GM23338 (cell line): ENCODE measurements at regions not wholly inside any gene's neighbourhood (a gene's known extent, or its start where the extent isn't known, plus 50 kb on each side); places are given as distances from the start of the nearest gene placed in this dataset.

ENCODE experiments used
- ATAC-seq: fragments of 200-7000 bp; cut with Tn5 transposase; 3 replicates; pipeline ENCODE4 v1.9.1; 2020
- DNase-seq: peaks from one replicate; pipeline ENCODE4 v3.0.0-alpha.2; 2015; ENCODE audit warnings: low spot score
- H2AFZ ChIP-seq: fragments of 200-600 bp; sonication (generic); 2 replicates; pipeline ENCODE4 v1.8.0; 2016; ENCODE audit warnings: antibody characterized with exemption, mild to moderate bottlenecking, moderate library complexity
- H3F3A ChIP-seq: fragments of 200-600 bp; sonication (generic); replicated peaks from 2 replicates; pipeline ENCODE4 v1.8.0; 2017; ENCODE audit warnings: antibody characterized with exemption, mixed run types, low read depth
- H3K27ac ChIP-seq: fragments of 200-600 bp; sonication (generic); 2 replicates; pipeline ENCODE4 v1.6.1; 2016; ENCODE audit warnings: low read depth
- H3K27me3 ChIP-seq: fragments of 200-600 bp; sonication (generic); 2 replicates; pipeline ENCODE4 v1.8.0; 2016; ENCODE audit warnings: mild to moderate bottlenecking, mixed run types, moderate library complexity; ENCODE audit not compliant: insufficient read depth
- H3K36me3 ChIP-seq: fragments of 200-600 bp; sonication (generic); 2 replicates; pipeline ENCODE4 v1.8.0; 2016; ENCODE audit warnings: mild to moderate bottlenecking; ENCODE audit not compliant: insufficient read depth
- H3K4me1 ChIP-seq: fragments of 200-600 bp; sonication (generic); 2 replicates; pipeline ENCODE4 v1.8.0; 2016; ENCODE audit warnings: mild to moderate bottlenecking, moderate library complexity; ENCODE audit not compliant: insufficient read depth
- H3K4me2 ChIP-seq: fragments of 200-600 bp; sonication (generic); 2 replicates; pipeline ENCODE4 v1.7.1; 2017; ENCODE audit warnings: mixed run types
- H3K4me3 ChIP-seq: fragments of 200-600 bp; sonication (generic); 2 replicates; pipeline ENCODE4 v1.6.1; 2016; ENCODE audit warnings: mixed run types
- H3K79me2 ChIP-seq: fragments of 200-600 bp; sonication (generic); replicated peaks from 2 replicates; pipeline ENCODE4 v1.8.0; 2017; ENCODE audit warnings: mild to moderate bottlenecking; ENCODE audit not compliant: insufficient read depth
- H3K9me2 ChIP-seq: fragments of 200-600 bp; sonication (generic); 2 replicates; pipeline ENCODE4 v1.8.0; 2017; ENCODE audit not compliant: insufficient read depth
- H4K20me1 ChIP-seq: fragments of 200-600 bp; sonication (generic); replicated peaks from 2 replicates; pipeline ENCODE4 v1.8.0; 2017; ENCODE audit warnings: mild to moderate bottlenecking; ENCODE audit not compliant: insufficient read depth
- H3K27ac Mint-ChIP-seq: 2 replicates; pipeline ENCODE4 v1.8.0; 2020; ENCODE audit warnings: inconsistent platforms, mild to moderate bottlenecking, moderate library complexity, mixed read lengths
- H3K27me3 Mint-ChIP-seq: 3 replicates; pipeline ENCODE4 v1.8.0; 2022; ENCODE audit warnings: low read depth, mild to moderate bottlenecking, moderate library complexity, mixed read lengths, inconsistent platforms; ENCODE audit not compliant: insufficient read depth, poor library complexity
- H3K36me3 Mint-ChIP-seq: 3 replicates; pipeline ENCODE4 v1.8.0; 2021; ENCODE audit warnings: low read depth, mild to moderate bottlenecking, inconsistent platforms, moderate library complexity, mixed read lengths
- H3K4me1 Mint-ChIP-seq: 3 replicates; pipeline ENCODE4 v1.8.0; 2020; ENCODE audit warnings: mild to moderate bottlenecking, inconsistent platforms, mixed read lengths
- H3K4me3 Mint-ChIP-seq: 3 replicates; pipeline ENCODE4 v1.8.0; 2021; ENCODE audit warnings: moderate library complexity, mild to moderate bottlenecking, inconsistent platforms, mixed read lengths
- H3K9me3 Mint-ChIP-seq: 3 replicates; pipeline ENCODE4 v1.8.0; 2020; ENCODE audit warnings: moderate library complexity, mild to moderate bottlenecking, inconsistent platforms, mixed read lengths
- CREB1 ChIP-seq: fragments of 250-450 bp; sonication (Bioruptor Pico); IDR thresholded peaks from 2 replicates; pipeline ENCODE4 v1.5.0; 2020; ENCODE audit warnings: low read depth, mild to moderate bottlenecking, moderate library complexity
- CTCF ChIP-seq, 2 experiments: fragments of 200-600 bp in 1 of 2; sonication (generic) in 1 of 2; conservative IDR thresholded peaks; 2 replicates each; pipeline versions ENCODE4 v1.5.1 to v1.6.1; 2016 to 2017; ENCODE audit warnings: antibody characterized with exemption in 2 of 2, low read depth in 2 of 2, mild to moderate bottlenecking in 2 of 2, moderate library complexity in 1 of 2
- EZH2 ChIP-seq: fragments of 200-600 bp; sonication (generic); IDR thresholded peaks from one replicate; pipeline ENCODE4 v1.8.0; 2017; ENCODE audit warnings: antibody characterized with exemption, mild to moderate bottlenecking, low read depth; ENCODE audit not compliant: unreplicated experiment
- EZH2phosphoT487 ChIP-seq: fragments of 200-600 bp; sonication (generic); IDR thresholded peaks from one replicate; pipeline ENCODE4 v1.8.1; 2018; ENCODE audit warnings: antibody characterized with exemption; ENCODE audit not compliant: unreplicated experiment
- JUNB ChIP-seq: IDR thresholded peaks from one replicate; pipeline ENCODE4 v1.6.1; 2016; ENCODE audit warnings: antibody characterized with exemption; ENCODE audit not compliant: unreplicated experiment
- POLR2AphosphoS5 ChIP-seq: IDR thresholded peaks from 2 replicates; pipeline ENCODE4 v1.6.1; 2016; ENCODE audit warnings: antibody characterized with exemption, low read depth
- REST ChIP-seq: IDR thresholded peaks from one replicate; pipeline ENCODE4 v1.6.1; 2018; ENCODE audit warnings: antibody characterized with exemption; ENCODE audit not compliant: unreplicated experiment
- ZNF114 ChIP-seq: fragments of 250-450 bp; sonication (Bioruptor Pico); IDR thresholded peaks from 2 replicates; pipeline ENCODE4 v1.5.0; 2020; ENCODE audit warnings: mild to moderate bottlenecking, moderate library complexity
- ZNF331 ChIP-seq: fragments of 250-450 bp; sonication (Bioruptor Pico); IDR thresholded peaks from 2 replicates; pipeline ENCODE4 v1.5.0; 2020; ENCODE audit warnings: low read depth, mild to moderate bottlenecking, moderate library complexity
- ZNF462 ChIP-seq: fragments of 250-450 bp; sonication (Bioruptor Pico); IDR thresholded peaks from 2 replicates; pipeline ENCODE4 v1.5.0; 2020; ENCODE audit warnings: mild to moderate bottlenecking, moderate library complexity
- TF ChIP-seq, protein P1 (sequence below): IDR thresholded peaks from 2 replicates; pipeline ENCODE4 v1.6.1; 2016; ENCODE audit warnings: antibody characterized with exemption

GRCh38 chr18:6650747-6651146 lies 78.8 kb upstream of the ARHGAP28 start (continued):
- TF ChIP-seq EZH2phosphoT487: no peak
- TF ChIP-seq JUNB: no peak
- no peak for TF ChIP-seq POLR2AphosphoS5

DNA sequence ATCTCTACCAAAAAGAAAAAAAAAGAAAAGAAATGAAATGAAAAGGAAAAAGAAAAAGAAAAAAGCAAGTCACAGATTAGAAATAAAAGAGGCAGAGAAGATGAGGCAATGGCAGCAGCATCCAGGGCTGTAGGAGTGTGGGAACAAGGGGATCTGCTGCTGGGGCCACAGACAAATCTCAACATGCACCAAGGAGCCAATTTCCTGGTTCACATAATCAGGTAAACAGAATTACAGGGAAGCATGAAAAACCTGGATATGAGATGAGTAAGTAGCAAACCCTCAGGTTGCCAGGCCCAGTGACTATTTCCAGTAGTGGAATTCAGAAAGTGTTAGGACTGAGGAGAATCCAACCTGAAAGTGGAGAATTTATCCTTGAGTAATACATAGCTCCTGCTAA lies 77.4 kb upstream of the ARHGAP28 start:
- Histone ChIP-seq H3K27ac (no peak overlapping the region), H3K79me2 (no peaks in the 10 kb centered on the region), H3K4me3 (no peak overlapping the region), H4K20me1 (no peaks in the 10 kb centered on the region), H3K27me3 (no peaks in the 10 kb centered on the region), H2AFZ (no peak overlapping the region), H3K4me2 (no peak overlapping the region), H3K9me2 (no peaks in the 10 kb centered on the region; the same call in 1 of the 2 replicates), H3K36me3 (no peaks in the 10 kb centered on the region), H3F3A (no peaks in the 10 kb centered on the region), H3K4me1 (no peaks in the 10 kb centered on the region)
- Mint-ChIP-seq H3K36me3 (no peaks in the 10 kb centered on the region), H3K27ac (no peak overlapping the region), H3K27me3 (no peaks in the 10 kb centered on the region), H3K9me3 (no peaks in the 10 kb centered on the region), H3K4me3 (no peak overlapping the region), H3K4me1 (peaks cover 5% of the 10 kb centered on the region; the same call in 2 of the 3 replicates)
- no peak for DNase-seq
- no peak for ATAC-seq
- TF ChIP-seq, protein P1, sequence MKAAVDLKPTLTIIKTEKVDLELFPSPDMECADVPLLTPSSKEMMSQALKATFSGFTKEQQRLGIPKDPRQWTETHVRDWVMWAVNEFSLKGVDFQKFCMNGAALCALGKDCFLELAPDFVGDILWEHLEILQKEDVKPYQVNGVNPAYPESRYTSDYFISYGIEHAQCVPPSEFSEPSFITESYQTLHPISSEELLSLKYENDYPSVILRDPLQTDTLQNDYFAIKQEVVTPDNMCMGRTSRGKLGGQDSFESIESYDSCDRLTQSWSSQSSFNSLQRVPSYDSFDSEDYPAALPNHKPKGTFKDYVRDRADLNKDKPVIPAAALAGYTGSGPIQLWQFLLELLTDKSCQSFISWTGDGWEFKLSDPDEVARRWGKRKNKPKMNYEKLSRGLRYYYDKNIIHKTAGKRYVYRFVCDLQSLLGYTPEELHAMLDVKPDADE: no peak
- TF ChIP-seq ZNF114 (CRISPR knock-in tag): no peak
- no peak for TF ChIP-seq JUNB
- no peak for TF ChIP-seq POLR2AphosphoS5
- TF ChIP-seq EZH2phosphoT487: no peak
- TF ChIP-seq CREB1 (CRISPR knock-in tag): no peak
- no peak for TF ChIP-seq ZNF331 (CRISPR knock-in tag)
- TF ChIP-seq REST: no peak
- TF ChIP-seq CTCF (conservative IDR thresholded peaks at IDR 0.05; ENCODE audit: low read depth in 2 of 2): no peak
- TF ChIP-seq EZH2: no peak
- TF ChIP-seq ZNF462: no peak
